OCI-LY1 (cell line): ENCODE measurements at regions not wholly inside any gene's neighbourhood (a gene's known extent, or its start where the extent isn't known, plus 50 kb on each side); places are given as distances from the start of the nearest gene placed in this dataset.
"Not testable (repeated sequence)": the region's sequence is repeated elsewhere in the genome, so short reads cannot be mapped to it uniquely, and the experiment has no call there.

Source experiments
- H2AFZ ChIP-seq: fragments of 200-600 bp; sonication (generic), shearing (Covaris generic); 2 replicates; pipeline ENCODE4 v1.6.0; 2014; ENCODE audit warnings: antibody characterized with exemption, mild to moderate bottlenecking, low read length
- H3F3A ChIP-seq: fragments of 200-600 bp; sonication (generic), shearing (Covaris generic); 2 replicates; pipeline ENCODE4 v1.6.0; 2014; ENCODE audit warnings: mild to moderate bottlenecking, antibody characterized with exemption, low read length, moderate library complexity; ENCODE audit not compliant: insufficient read depth
- H3K27ac ChIP-seq: fragments of 200-600 bp; sonication (generic); 2 replicates; pipeline ENCODE4 v1.5.1; 2014; ENCODE audit warnings: low read length, mixed run types, mild to moderate bottlenecking, low read depth; ENCODE audit not compliant: poor library complexity, severe bottlenecking
- H3K27me3 ChIP-seq: fragments of 200-600 bp; sonication (generic); 2 replicates; pipeline ENCODE4 v1.6.0; 2014; ENCODE audit warnings: antibody characterized with exemption, mild to moderate bottlenecking, low read length, moderate library complexity; ENCODE audit not compliant: insufficient read depth
- H3K36me3 ChIP-seq: fragments of 200-600 bp; sonication (generic); 2 replicates; pipeline ENCODE4 v1.6.1; 2014; ENCODE audit warnings: mild to moderate bottlenecking, antibody characterized with exemption, low read length, moderate library complexity, mixed read lengths; ENCODE audit not compliant: insufficient read depth
- H3K4me1 ChIP-seq: fragments of 200-600 bp; sonication (generic); 2 replicates; pipeline ENCODE4 v1.5.1; 2014; ENCODE audit warnings: mild to moderate bottlenecking, low read length, moderate library complexity; ENCODE audit not compliant: insufficient read depth, severe bottlenecking
- H3K4me2 ChIP-seq: fragments of 200-600 bp; sonication (generic), shearing (Covaris generic); 2 replicates; pipeline ENCODE4 v1.6.1; 2014; ENCODE audit warnings: low read length
- H3K4me3 ChIP-seq: fragments of 200-600 bp; sonication (generic); 2 replicates; pipeline ENCODE4 v1.5.1; 2014; ENCODE audit warnings: low read length, low read depth, mild to moderate bottlenecking, mixed read lengths; ENCODE audit not compliant: poor library complexity, severe bottlenecking
- H3K79me2 ChIP-seq: fragments of 200-600 bp; shearing (Covaris generic); 2 replicates; pipeline ENCODE4 v1.6.1; 2016; ENCODE audit warnings: mixed run types, low read length, mixed read lengths; ENCODE audit not compliant: insufficient read depth
- H3K9ac ChIP-seq: fragments of 200-600 bp; sonication (generic), shearing (Covaris generic); 2 replicates; pipeline ENCODE4 v1.6.1; 2014; ENCODE audit warnings: mild to moderate bottlenecking, low read length, mixed read lengths
- H3K9me2 ChIP-seq: fragments of 200-600 bp; sonication (generic), shearing (Covaris generic); 2 replicates; pipeline ENCODE4 v1.6.1; 2014; ENCODE audit warnings: low read depth, mild to moderate bottlenecking, low read length, mixed read lengths
- H3K9me3 ChIP-seq: fragments of 200-600 bp; shearing (Covaris generic); 2 replicates; pipeline ENCODE4 v1.6.1; 2014; ENCODE audit warnings: low read length, mixed read lengths
- H4K20me1 ChIP-seq: fragments of 200-600 bp; sonication (generic), shearing (Covaris generic); 2 replicates; pipeline ENCODE4 v1.6.0; 2016; ENCODE audit warnings: mild to moderate bottlenecking, low read length; ENCODE audit not compliant: insufficient read depth

- not testable (repeated sequence) for H3K9me2 ChIP-seq
These were observed 138.0 kb upstream of the TRIM73 start for GRCh38 chr7:75257442-75257841.

GRCh38 chr7:75259454-75260003, 135.9 kb upstream of the TRIM73 start:
- H3K79me2 ChIP-seq, H4K20me1 ChIP-seq, H3K9me2 ChIP-seq, H3K27ac ChIP-seq, H3K4me2 ChIP-seq, H3F3A ChIP-seq, H2AFZ ChIP-seq, H3K27me3 ChIP-seq, H3K9me3 ChIP-seq, H3K4me1 ChIP-seq, H3K36me3 ChIP-seq, H3K9ac ChIP-seq, H3K4me3 ChIP-seq: not testable (repeated sequence)

More at GRCh38 chr7:75257442-75257841, 138.0 kb upstream of the TRIM73 start:
- not testable (repeated sequence) for H3K27ac ChIP-seq, H3K4me3 ChIP-seq, H3K27me3 ChIP-seq, H3K9ac ChIP-seq, H3F3A ChIP-seq, H3K4me2 ChIP-seq, H3K36me3 ChIP-seq, H2AFZ ChIP-seq, H3K9me3 ChIP-seq, H3K4me1 ChIP-seq, H4K20me1 ChIP-seq, H3K79me2 ChIP-seq

GRCh38 chr7:75261660-75262059, 133.8 kb upstream of the TRIM73 start:
- not testable (repeated sequence) for H3F3A ChIP-seq, H3K27me3 ChIP-seq, H3K79me2 ChIP-seq, H3K9me3 ChIP-seq, H3K9me2 ChIP-seq, H2AFZ ChIP-seq, H4K20me1 ChIP-seq, H3K4me2 ChIP-seq, H3K4me3 ChIP-seq, H3K36me3 ChIP-seq, H3K4me1 ChIP-seq, H3K27ac ChIP-seq, H3K9ac ChIP-seq

GRCh38 chr7:75268158-75268557, 127.3 kb upstream of the TRIM73 start:
- H3K36me3 ChIP-seq, H2AFZ ChIP-seq, H3K9me3 ChIP-seq, H3K4me3 ChIP-seq, H3F3A ChIP-seq, H3K27me3 ChIP-seq, H3K9me2 ChIP-seq, H4K20me1 ChIP-seq, H3K9ac ChIP-seq, H3K4me2 ChIP-seq, H3K79me2 ChIP-seq, H3K27ac ChIP-seq, H3K4me1 ChIP-seq: not testable (repeated sequence)

- not testable (repeated sequence) for H3K9me2 ChIP-seq, H3K36me3 ChIP-seq, H3K27ac ChIP-seq, H3K79me2 ChIP-seq, H3K4me1 ChIP-seq, H3K27me3 ChIP-seq, H3F3A ChIP-seq, H3K4me3 ChIP-seq, H4K20me1 ChIP-seq, H3K9me3 ChIP-seq, H3K4me2 ChIP-seq, H3K9ac ChIP-seq, H2AFZ ChIP-seq
These were observed 126.3 kb upstream of the TRIM73 start for GRCh38 chr7:75269159-75269558.

- not testable (repeated sequence) for H3K36me3 ChIP-seq, H3K4me1 ChIP-seq, H3K4me3 ChIP-seq, H3K79me2 ChIP-seq, H3K9me3 ChIP-seq, H3K27me3 ChIP-seq, H3K4me2 ChIP-seq, H3K9ac ChIP-seq, H3K27ac ChIP-seq, H2AFZ ChIP-seq, H3F3A ChIP-seq, H3K9me2 ChIP-seq, H4K20me1 ChIP-seq
These were observed 121.3 kb upstream of the TRIM73 start for GRCh38 chr7:75274114-75274513.
